Mesenchymal stem cell (in vitro differentiated cells and primary cell): ENCODE measurements at regions not wholly inside any gene's neighbourhood (a gene's known extent, or its start where the extent isn't known, plus 50 kb on each side); places are given as distances from the start of the nearest gene placed in this dataset.

ENCODE experiments used
- DNase-seq: peaks from one replicate; pipeline ENCODE4 v3.0.0-alpha.2; 2013
- H2AFZ ChIP-seq: one replicate; pipeline ENCODE4 v1.6.1; 2013; ENCODE audit warnings: low read depth, mild to moderate bottlenecking, control low read depth, inconsistent platforms, low read length, moderate library complexity
- H2AK5ac ChIP-seq: 2 replicates; pipeline ENCODE4 v1.6.1; 2013; ENCODE audit warnings: low read length, moderate library complexity, mild to moderate bottlenecking, inconsistent platforms; ENCODE audit not compliant: severe bottlenecking
- H2BK120ac ChIP-seq: one replicate; pipeline ENCODE4 v1.6.1; 2013; ENCODE audit warnings: low read depth, mild to moderate bottlenecking, inconsistent platforms, low read length, moderate library complexity
- H2BK12ac ChIP-seq, 2 experiments: one replicate each; pipeline ENCODE4 v1.6.1; 2013; ENCODE audit warnings: inconsistent platforms in 2 of 2, low read length in 2 of 2, mild to moderate bottlenecking in 2 of 2, moderate library complexity in 2 of 2, control low read depth in 1 of 2
- H2BK15ac ChIP-seq: one replicate; pipeline ENCODE4 v1.6.1; 2013; ENCODE audit warnings: mild to moderate bottlenecking, low read depth, inconsistent platforms; ENCODE audit not compliant: poor library complexity, severe bottlenecking
- H2BK5ac ChIP-seq: 2 replicates; pipeline ENCODE4 v1.6.1; 2013; ENCODE audit warnings: low read depth, mild to moderate bottlenecking, low read length, control low read depth, inconsistent platforms; ENCODE audit not compliant: poor library complexity, severe bottlenecking
- H3K14ac ChIP-seq, 2 experiments: one replicate each; pipeline ENCODE4 v1.6.1; 2013; ENCODE audit warnings: inconsistent platforms in 2 of 2, low read length in 2 of 2, control low read depth in 1 of 2, mild to moderate bottlenecking in 1 of 2, moderate library complexity in 1 of 2
- H3K18ac ChIP-seq, 2 experiments: one replicate each; pipeline ENCODE4 v1.6.1; 2013; ENCODE audit warnings: inconsistent platforms in 2 of 2, low read length in 2 of 2, control low read depth in 1 of 2, low read depth in 1 of 2, mild to moderate bottlenecking in 1 of 2
- H3K23ac ChIP-seq, 2 experiments: one replicate each; pipeline ENCODE4 v1.6.1; 2013; ENCODE audit warnings: inconsistent platforms in 2 of 2, low read length in 2 of 2, mild to moderate bottlenecking in 2 of 2, moderate library complexity in 2 of 2, control low read depth in 1 of 2
- H3K27ac ChIP-seq: 2 replicates; pipeline ENCODE4 v1.5.1; 2013; ENCODE audit warnings: mild to moderate bottlenecking, moderate library complexity, low read length, control low read depth, inconsistent platforms; ENCODE audit not compliant: poor library complexity, severe bottlenecking
- H3K27me3 ChIP-seq, 2 experiments: 2 replicates each; pipeline versions ENCODE4 v1.6.1 to v1.7.0; 2013; ENCODE audit warnings: low read length in 2 of 2, mild to moderate bottlenecking in 2 of 2, moderate library complexity in 2 of 2, control low read depth in 1 of 2, inconsistent platforms in 1 of 2; ENCODE audit not compliant: control insufficient read depth in 1 of 2, insufficient read depth in 1 of 2
- H3K36me3 ChIP-seq, 2 experiments: 2 replicates each; pipeline versions ENCODE4 v1.6.1 to v1.7.0; 2013; ENCODE audit warnings: low read length in 2 of 2, control low read depth in 1 of 2, inconsistent platforms in 1 of 2, low read depth in 1 of 2, mild to moderate bottlenecking in 1 of 2; ENCODE audit not compliant: insufficient read depth in 2 of 2, control insufficient read depth in 1 of 2
- H3K4ac ChIP-seq, 2 experiments: one replicate each; pipeline ENCODE4 v1.6.1; 2013; ENCODE audit warnings: inconsistent platforms in 2 of 2, low read length in 2 of 2, mild to moderate bottlenecking in 2 of 2, moderate library complexity in 2 of 2, control low read depth in 1 of 2, low read depth in 1 of 2
- H3K4me1 ChIP-seq: 2 replicates; pipeline ENCODE4 v1.6.1; 2013; ENCODE audit warnings: low read depth, low read length, control low read depth; ENCODE audit not compliant: control insufficient read depth, insufficient read depth
- H3K4me2 ChIP-seq: 2 replicates; pipeline ENCODE4 v1.6.1; 2013; ENCODE audit warnings: low read length, mild to moderate bottlenecking, inconsistent platforms; ENCODE audit not compliant: poor library complexity, severe bottlenecking
- H3K4me3 ChIP-seq, 2 experiments: 2 replicates each; pipeline versions ENCODE4 v1.5.1 to v1.7.0; 2013; ENCODE audit warnings: low read length in 2 of 2, mild to moderate bottlenecking in 2 of 2, control low read depth in 1 of 2, low read depth in 1 of 2; ENCODE audit not compliant: insufficient read depth in 1 of 2
- H3K79me1 ChIP-seq: replicated peaks from 2 replicates; pipeline ENCODE4 v1.6.1; 2013; ENCODE audit warnings: mild to moderate bottlenecking, control low read depth, low read length, inconsistent platforms; ENCODE audit not compliant: poor library complexity, severe bottlenecking
- H3K9ac ChIP-seq: 2 replicates; pipeline ENCODE4 v1.7.0; 2013; ENCODE audit warnings: mild to moderate bottlenecking, low read length, moderate library complexity
- H3K9me3 ChIP-seq: 2 replicates; pipeline ENCODE4 v1.7.0; 2013; ENCODE audit warnings: mild to moderate bottlenecking, low read length; ENCODE audit not compliant: control insufficient read depth
- H4K8ac ChIP-seq: one replicate; pipeline ENCODE4 v1.6.1; 2013; ENCODE audit warnings: inconsistent platforms, mild to moderate bottlenecking, low read length, moderate library complexity
- H4K91ac ChIP-seq: one replicate; pipeline ENCODE4 v1.6.1; 2013; ENCODE audit warnings: mild to moderate bottlenecking, low read length, inconsistent platforms
- WGBS: methylation state at CpG from one replicate; pipeline ENCODE4 v1.1.7; 2013; ENCODE audit warnings: mixed read lengths; 5-methylcytosine and 5-hydroxymethylcytosine counted together

DNA sequence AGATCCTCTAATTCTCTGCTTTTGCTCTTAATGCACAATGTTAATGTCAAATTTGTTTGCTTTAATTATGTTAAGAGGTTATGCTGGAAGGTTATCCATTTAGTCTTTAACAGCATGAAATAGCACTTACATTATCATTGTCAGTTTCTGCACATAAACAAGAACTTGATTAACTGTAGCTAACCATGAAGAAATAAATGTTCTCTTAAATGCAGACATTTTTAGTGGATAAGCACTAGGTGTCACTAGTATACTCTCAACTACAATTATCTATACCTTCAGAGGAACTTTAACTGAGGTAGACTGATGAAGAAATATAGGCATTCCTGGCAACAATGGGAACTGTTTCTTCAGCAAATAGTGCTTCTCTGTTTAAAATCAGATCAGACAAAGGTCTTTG, 178.8 kb upstream of the CHST9 start:
- Histone ChIP-seq H3K4me3 (no peak overlapping the region), H3K27ac (no peak overlapping the region), H3K4me1 (no peaks in the 10 kb centered on the region), H3K4ac (no peak overlapping the region), H3K9me3 (no peaks in the 10 kb centered on the region), H3K23ac (no peak overlapping the region), H2AFZ (no peak overlapping the region), H2AK5ac (no peak overlapping the region), H3K9ac (no peak overlapping the region), H2BK12ac (no peak overlapping the region), H3K4me2 (no peak overlapping the region), H3K79me1 (no peaks in the 10 kb centered on the region), H4K91ac (no peak overlapping the region), H3K36me3 (no peaks in the 10 kb centered on the region), H2BK5ac (no peak overlapping the region), H4K8ac (no peak overlapping the region), H2BK120ac (no peak overlapping the region), H2BK15ac (no peak overlapping the region), H3K18ac (no peak overlapping the region), H3K27me3 (no peaks in the 10 kb centered on the region), H3K14ac (no peak overlapping the region)
- peak; percentile 30 for DNase-seq

DNA sequence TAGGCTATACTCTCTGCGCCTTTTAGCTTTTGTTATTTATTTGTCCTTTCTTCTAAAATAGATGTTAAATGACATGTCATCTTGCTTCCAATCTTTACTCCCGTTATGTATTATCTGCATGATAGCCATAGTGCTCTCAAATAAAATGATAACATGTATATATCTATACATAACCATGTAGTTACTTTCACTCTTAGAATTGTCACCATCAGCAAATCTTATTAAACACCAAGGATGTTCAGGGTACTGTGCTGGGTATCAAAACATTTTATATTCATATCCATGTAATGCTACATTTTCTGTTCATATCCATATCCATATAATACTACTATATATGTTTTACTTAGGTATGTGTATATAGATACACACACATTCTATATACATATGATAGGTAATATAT, 176.4 kb upstream of the CHST9 start:
- H3K9me3 ChIP-seq: no peaks in the 10 kb centered on the region
- H3K9ac ChIP-seq: no peak overlapping the region
- H2BK120ac ChIP-seq: no peak overlapping the region
- WGBS: no CpG with 5 or more reads among the region's 2 CpGs
- no peaks in the 10 kb centered on the region for H3K4me1 ChIP-seq
- H3K23ac ChIP-seq: no peak overlapping the region
- no peak overlapping the region for H2BK12ac ChIP-seq
- no peak overlapping the region for H3K4me2 ChIP-seq
- no peaks in the 10 kb centered on the region for H3K79me1 ChIP-seq
- no peak overlapping the region for H3K18ac ChIP-seq
- H3K4me3 ChIP-seq: no peak overlapping the region
- DNase-seq: no peak
- no peak overlapping the region for H2AFZ ChIP-seq
- no peak overlapping the region for H2BK5ac ChIP-seq
- H3K27me3 ChIP-seq: no peaks in the 10 kb centered on the region
- no peak overlapping the region for H2AK5ac ChIP-seq
- H3K36me3 ChIP-seq: no peaks in the 10 kb centered on the region
- H3K27ac ChIP-seq: no peak overlapping the region
- no peak overlapping the region for H2BK15ac ChIP-seq
- no peak overlapping the region for H4K8ac ChIP-seq
- H3K14ac ChIP-seq: no peak overlapping the region
- no peak overlapping the region for H4K91ac ChIP-seq
- no peak overlapping the region for H3K4ac ChIP-seq

DNA sequence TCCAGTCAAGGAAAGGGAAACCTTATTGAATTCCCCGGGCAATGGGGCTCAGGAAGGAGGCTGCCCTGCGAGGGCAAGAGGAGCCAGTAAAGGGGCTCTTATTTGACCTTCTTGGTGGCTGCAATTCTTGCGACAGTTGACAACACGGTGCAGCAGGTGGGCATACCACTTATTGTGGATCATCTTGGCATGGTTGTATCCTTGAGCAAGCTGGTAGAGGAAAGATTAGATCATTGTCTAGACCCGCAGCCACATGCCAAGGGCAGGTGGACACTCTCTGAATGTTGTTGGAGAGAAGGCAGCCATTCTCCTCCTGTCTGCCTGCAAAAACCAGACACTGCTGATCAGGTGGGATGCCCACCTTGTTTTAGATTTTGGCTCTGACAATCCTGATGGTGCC, 170.2 kb upstream of the CHST9 start:
- no peak overlapping the region for H3K14ac ChIP-seq
- no peak for DNase-seq
- no peaks in the 10 kb centered on the region for H3K27me3 ChIP-seq
- H3K9ac ChIP-seq: no peak overlapping the region
- H3K18ac ChIP-seq: no peak overlapping the region
- no peaks in the 10 kb centered on the region for H3K79me1 ChIP-seq
- H2AK5ac ChIP-seq: no peak overlapping the region
- no peak overlapping the region for H3K4me3 ChIP-seq
- H3K23ac ChIP-seq: no peak overlapping the region
- no peak overlapping the region for H3K4me2 ChIP-seq
- no peaks in the 10 kb centered on the region for H3K9me3 ChIP-seq
- H2BK15ac ChIP-seq: no peak overlapping the region
- no peak overlapping the region for H4K8ac ChIP-seq
- peaks cover 2% of the 10 kb centered on the region for H3K4me1 ChIP-seq
- H2AFZ ChIP-seq: no peak overlapping the region
- no peak overlapping the region for H2BK12ac ChIP-seq
- 81% methylated on average over 5 of the region's 5 CpGs for WGBS
- H3K36me3 ChIP-seq: no peaks in the 10 kb centered on the region
- H3K4ac ChIP-seq: no peak overlapping the region
- no peak overlapping the region for H2BK5ac ChIP-seq
- no peak overlapping the region for H2BK120ac ChIP-seq
- no peak overlapping the region for H3K27ac ChIP-seq
- H4K91ac ChIP-seq: no peak overlapping the region

DNA sequence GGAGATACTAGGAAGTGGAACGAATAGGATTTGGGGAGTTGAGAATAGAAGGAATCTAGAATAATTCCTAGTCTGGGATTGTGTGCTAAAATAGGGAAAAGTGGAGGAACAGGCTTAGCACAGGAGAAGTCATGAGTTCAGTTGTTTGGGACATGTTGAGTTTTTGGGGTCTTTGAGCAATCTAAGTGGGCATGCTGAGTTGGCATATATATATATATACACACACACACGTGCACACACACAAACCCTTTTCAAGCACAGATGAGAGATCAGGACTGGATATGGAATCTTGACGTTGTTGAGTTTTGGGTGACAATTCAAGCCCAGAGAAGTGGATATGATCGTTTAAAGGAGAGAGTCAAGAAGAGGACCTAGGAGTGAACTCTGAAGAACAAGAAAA, 168.2 kb upstream of the CHST9 start:
- no peak overlapping the region for H3K4ac ChIP-seq
- no peak overlapping the region for H2AK5ac ChIP-seq
- no peak overlapping the region for H4K91ac ChIP-seq
- no peak overlapping the region for H4K8ac ChIP-seq
- H2BK15ac ChIP-seq: no peak overlapping the region
- no peak overlapping the region for H3K14ac ChIP-seq
- H3K4me3 ChIP-seq: no peak overlapping the region
- H3K18ac ChIP-seq: no peak overlapping the region
- no peak overlapping the region for H2BK5ac ChIP-seq
- no peak overlapping the region for H3K23ac ChIP-seq
- H2BK120ac ChIP-seq: no peak overlapping the region
- H3K79me1 ChIP-seq: no peaks in the 10 kb centered on the region
- H3K4me2 ChIP-seq: no peak overlapping the region
- peaks cover 2% of the 10 kb centered on the region for H3K4me1 ChIP-seq
- H2AFZ ChIP-seq: no peak overlapping the region
- no peaks in the 10 kb centered on the region for H3K9me3 ChIP-seq
- H3K27me3 ChIP-seq: no peaks in the 10 kb centered on the region
- WGBS: 87% methylated on average over 3 of the region's 4 CpGs
- no peak for DNase-seq
- H3K27ac ChIP-seq: no peak overlapping the region
- H3K9ac ChIP-seq: no peak overlapping the region
- no peaks in the 10 kb centered on the region for H3K36me3 ChIP-seq
- no peak overlapping the region for H2BK12ac ChIP-seq
